Parathyroid adenoma (tissue), 2 donors: ENCODE measurements at regions not wholly inside any gene's neighbourhood (a gene's known extent, or its start where the extent isn't known, plus 50 kb on each side); places are given as distances from the start of the nearest gene placed in this dataset.

Source experiments
- H2AFZ ChIP-seq: fragments of 300-600 bp; sonication (generic); one replicate; pipeline ENCODE4 v1.7.0; 2017; ENCODE audit warnings: antibody characterized with exemption, mild to moderate bottlenecking
- H3K27ac ChIP-seq: fragments of 300-600 bp; sonication (generic); one replicate; pipeline ENCODE4 v1.7.0; 2017
- H3K27me3 ChIP-seq: fragments of 300-600 bp; sonication (generic); one replicate; pipeline ENCODE4 v1.7.0; 2017; ENCODE audit warnings: low read length; ENCODE audit not compliant: control insufficient read depth, insufficient read depth
- H3K36me3 ChIP-seq: fragments of 300-600 bp; sonication (generic); one replicate; pipeline ENCODE4 v1.7.0; 2017; ENCODE audit warnings: low read length; ENCODE audit not compliant: control insufficient read depth, insufficient read depth
- H3K4me1 ChIP-seq: fragments of 300-600 bp; sonication (generic); one replicate; pipeline ENCODE4 v1.7.0; 2017; ENCODE audit warnings: control low read depth
- H3K4me2 ChIP-seq: fragments of 300-600 bp; sonication (generic); one replicate; pipeline ENCODE4 v1.7.0; 2017; ENCODE audit warnings: low read length
- H3K4me3 ChIP-seq: fragments of 300-600 bp; sonication (generic); one replicate; pipeline ENCODE4 v1.7.0; 2017; ENCODE audit warnings: low read depth, low read length
- H3K79me2 ChIP-seq: fragments of 300-600 bp; sonication (generic); one replicate; pipeline ENCODE4 v1.7.0; 2017; ENCODE audit warnings: control low read depth
- H3K9ac ChIP-seq: fragments of 300-600 bp; sonication (generic); one replicate; pipeline ENCODE4 v1.7.0; 2017; ENCODE audit warnings: mild to moderate bottlenecking
- H3K9me3 ChIP-seq: fragments of 300-600 bp; sonication (generic); one replicate; pipeline ENCODE4 v1.7.0; 2017; ENCODE audit warnings: low read length; ENCODE audit not compliant: control insufficient read depth
- TF ChIP-seq, protein P1 (sequence below): fragments of 300-600 bp; sonication (generic); IDR thresholded peaks from one replicate; pipeline ENCODE4 v1.7.0; 2017; ENCODE audit warnings: antibody characterized with exemption, mild to moderate bottlenecking
- donor health status: primary hyperparathyroidism.

DNA sequence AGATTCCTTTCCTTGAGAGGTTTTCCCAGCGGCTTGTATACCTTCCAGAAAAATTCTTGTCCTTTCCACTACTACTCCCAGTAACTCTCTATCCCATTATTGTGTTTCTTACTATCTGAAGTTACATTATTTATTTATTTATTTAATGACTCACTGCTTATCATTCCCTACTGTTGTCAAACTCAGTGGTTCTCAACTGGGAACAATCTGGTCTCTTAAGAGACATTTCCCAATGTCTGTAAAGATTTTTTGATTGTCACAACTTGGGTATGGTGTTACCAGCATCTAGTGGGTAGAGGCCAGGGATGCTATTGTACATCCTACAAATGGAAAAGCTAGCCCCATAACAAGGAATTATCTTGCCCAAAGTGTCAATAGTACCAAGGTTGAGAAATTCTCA, 771.5 kb upstream of the ADGRL2 start:
- TF ChIP-seq, protein P1, sequence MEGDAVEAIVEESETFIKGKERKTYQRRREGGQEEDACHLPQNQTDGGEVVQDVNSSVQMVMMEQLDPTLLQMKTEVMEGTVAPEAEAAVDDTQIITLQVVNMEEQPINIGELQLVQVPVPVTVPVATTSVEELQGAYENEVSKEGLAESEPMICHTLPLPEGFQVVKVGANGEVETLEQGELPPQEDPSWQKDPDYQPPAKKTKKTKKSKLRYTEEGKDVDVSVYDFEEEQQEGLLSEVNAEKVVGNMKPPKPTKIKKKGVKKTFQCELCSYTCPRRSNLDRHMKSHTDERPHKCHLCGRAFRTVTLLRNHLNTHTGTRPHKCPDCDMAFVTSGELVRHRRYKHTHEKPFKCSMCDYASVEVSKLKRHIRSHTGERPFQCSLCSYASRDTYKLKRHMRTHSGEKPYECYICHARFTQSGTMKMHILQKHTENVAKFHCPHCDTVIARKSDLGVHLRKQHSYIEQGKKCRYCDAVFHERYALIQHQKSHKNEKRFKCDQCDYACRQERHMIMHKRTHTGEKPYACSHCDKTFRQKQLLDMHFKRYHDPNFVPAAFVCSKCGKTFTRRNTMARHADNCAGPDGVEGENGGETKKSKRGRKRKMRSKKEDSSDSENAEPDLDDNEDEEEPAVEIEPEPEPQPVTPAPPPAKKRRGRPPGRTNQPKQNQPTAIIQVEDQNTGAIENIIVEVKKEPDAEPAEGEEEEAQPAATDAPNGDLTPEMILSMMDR = no peak
- H3K27me3 ChIP-seq = no peaks in the 10 kb centered on the region
- H3K4me3 ChIP-seq = no peak overlapping the region
- no peaks in the 10 kb centered on the region for H3K9me3 ChIP-seq
- H3K4me1 ChIP-seq = no peaks in the 10 kb centered on the region
- no peak overlapping the region for H3K9ac ChIP-seq
- H3K4me2 ChIP-seq = no peak overlapping the region
- no peak overlapping the region for H2AFZ ChIP-seq
- H3K27ac ChIP-seq = no peak overlapping the region
- no peaks in the 10 kb centered on the region for H3K79me2 ChIP-seq
- H3K36me3 ChIP-seq = no peaks in the 10 kb centered on the region

DNA sequence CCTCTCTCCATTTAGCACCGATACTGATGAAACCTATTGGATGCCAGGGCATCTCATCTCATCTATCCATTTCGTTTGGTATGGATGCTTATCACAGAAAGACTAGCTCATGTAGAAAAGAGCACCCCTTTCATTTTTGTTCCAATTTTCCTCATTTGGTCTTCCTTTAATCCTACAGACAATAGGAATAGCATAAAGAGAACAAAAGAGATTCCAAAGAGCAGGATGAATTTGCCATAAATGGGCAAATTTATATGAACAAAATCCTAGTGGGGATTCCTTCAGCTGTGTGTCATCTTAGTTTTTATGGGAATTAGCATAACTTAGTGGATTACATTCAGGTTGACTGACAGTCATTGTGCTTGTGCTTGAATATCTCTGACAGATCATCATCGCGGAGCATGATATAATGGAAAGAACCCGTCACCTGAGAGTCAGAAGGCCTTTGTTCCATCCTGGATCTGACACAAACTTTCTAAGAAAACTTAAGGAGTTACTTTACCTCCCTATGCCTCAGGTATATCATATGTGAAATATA, 777.5 kb upstream of the ADGRL2 start:
- H3K27me3 ChIP-seq = no peaks in the 10 kb centered on the region
- H3K4me2 ChIP-seq = no peak overlapping the region
- TF ChIP-seq, protein P1 = no peak
- H3K36me3 ChIP-seq = no peaks in the 10 kb centered on the region
- no peak overlapping the region for H3K4me3 ChIP-seq
- no peak overlapping the region for H3K27ac ChIP-seq
- H3K79me2 ChIP-seq = no peaks in the 10 kb centered on the region
- no peak overlapping the region for H2AFZ ChIP-seq
- no peaks in the 10 kb centered on the region for H3K9me3 ChIP-seq
- H3K9ac ChIP-seq = no peak overlapping the region
- H3K4me1 ChIP-seq = no peaks in the 10 kb centered on the region

GRCh38 chr1:81021134-81021533, 779.6 kb upstream of the ADGRL2 start:
- TF ChIP-seq, protein P1 = no peak
- no peaks in the 10 kb centered on the region for H3K9me3 ChIP-seq
- H3K4me2 ChIP-seq = no peak overlapping the region
- no peaks in the 10 kb centered on the region for H3K36me3 ChIP-seq
- H3K4me1 ChIP-seq = no peaks in the 10 kb centered on the region
- no peaks in the 10 kb centered on the region for H3K27me3 ChIP-seq
- no peak overlapping the region for H3K9ac ChIP-seq
- H3K4me3 ChIP-seq = no peak overlapping the region
- no peak overlapping the region for H2AFZ ChIP-seq
- H3K79me2 ChIP-seq = no peaks in the 10 kb centered on the region
- no peak overlapping the region for H3K27ac ChIP-seq

DNA sequence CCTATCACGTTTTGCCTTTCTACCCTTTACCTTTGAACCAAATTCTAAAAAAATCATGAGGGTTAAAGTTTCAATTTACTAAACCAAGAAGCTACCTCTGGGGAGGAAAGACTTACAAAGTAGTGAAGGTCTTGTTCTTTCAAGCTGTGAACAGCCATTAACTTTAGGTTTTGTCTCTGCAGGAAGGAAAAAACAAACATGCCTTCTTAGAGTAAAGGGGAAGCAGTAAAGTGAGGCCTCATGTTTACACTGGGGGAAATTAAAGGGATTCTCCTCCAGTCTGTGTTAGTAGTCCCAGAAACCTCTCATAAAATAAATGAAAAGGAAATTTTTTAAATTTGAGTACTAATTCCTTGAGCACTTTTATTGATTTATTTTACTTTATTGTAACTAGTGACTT, 780.2 kb upstream of the ADGRL2 start:
- H3K36me3 ChIP-seq = no peaks in the 10 kb centered on the region
- no peaks in the 10 kb centered on the region for H3K27me3 ChIP-seq
- H2AFZ ChIP-seq = no peak overlapping the region
- H3K4me1 ChIP-seq = no peaks in the 10 kb centered on the region
- H3K79me2 ChIP-seq = no peaks in the 10 kb centered on the region
- H3K9ac ChIP-seq = no peak overlapping the region
- H3K27ac ChIP-seq = no peak overlapping the region
- no peak overlapping the region for H3K4me2 ChIP-seq
- H3K9me3 ChIP-seq = no peaks in the 10 kb centered on the region
- no peak overlapping the region for H3K4me3 ChIP-seq
- TF ChIP-seq, protein P1 = no peak

GRCh38 chr1:81010126-81010525, 790.6 kb upstream of the ADGRL2 start:
- Histone ChIP-seq H2AFZ (no peak overlapping the region), H3K27ac (no peak overlapping the region), H3K9me3 (no peaks in the 10 kb centered on the region), H3K79me2 (no peaks in the 10 kb centered on the region), H3K4me2 (no peak overlapping the region), H3K9ac (no peak overlapping the region), H3K4me3 (no peak overlapping the region), H3K27me3 (no peaks in the 10 kb centered on the region), H3K4me1 (peaks cover 3% of the 10 kb centered on the region), H3K36me3 (peaks cover 2% of the 10 kb centered on the region)
- TF ChIP-seq, protein P1 = no peak
